GM23338 (cell line): ENCODE measurements at regions not wholly inside any gene's neighbourhood (a gene's known extent, or its start where the extent isn't known, plus 50 kb on each side); places are given as distances from the start of the nearest gene placed in this dataset.

Experiments used
- ATAC-seq: fragments of 200-7000 bp; cut with Tn5 transposase; 3 replicates; pipeline ENCODE4 v1.9.1; 2020
- DNase-seq: peaks from one replicate; pipeline ENCODE4 v3.0.0-alpha.2; 2015; ENCODE audit warnings: low spot score
- H2AFZ ChIP-seq: fragments of 200-600 bp; sonication (generic); 2 replicates; pipeline ENCODE4 v1.8.0; 2016; ENCODE audit warnings: antibody characterized with exemption, mild to moderate bottlenecking, moderate library complexity
- H3F3A ChIP-seq: fragments of 200-600 bp; sonication (generic); replicated peaks from 2 replicates; pipeline ENCODE4 v1.8.0; 2017; ENCODE audit warnings: antibody characterized with exemption, mixed run types, low read depth
- H3K27ac ChIP-seq: fragments of 200-600 bp; sonication (generic); 2 replicates; pipeline ENCODE4 v1.6.1; 2016; ENCODE audit warnings: low read depth
- H3K27me3 ChIP-seq: fragments of 200-600 bp; sonication (generic); 2 replicates; pipeline ENCODE4 v1.8.0; 2016; ENCODE audit warnings: mild to moderate bottlenecking, mixed run types, moderate library complexity; ENCODE audit not compliant: insufficient read depth
- H3K36me3 ChIP-seq: fragments of 200-600 bp; sonication (generic); 2 replicates; pipeline ENCODE4 v1.8.0; 2016; ENCODE audit warnings: mild to moderate bottlenecking; ENCODE audit not compliant: insufficient read depth
- H3K4me1 ChIP-seq: fragments of 200-600 bp; sonication (generic); 2 replicates; pipeline ENCODE4 v1.8.0; 2016; ENCODE audit warnings: mild to moderate bottlenecking, moderate library complexity; ENCODE audit not compliant: insufficient read depth
- H3K4me2 ChIP-seq: fragments of 200-600 bp; sonication (generic); 2 replicates; pipeline ENCODE4 v1.7.1; 2017; ENCODE audit warnings: mixed run types
- H3K4me3 ChIP-seq: fragments of 200-600 bp; sonication (generic); 2 replicates; pipeline ENCODE4 v1.6.1; 2016; ENCODE audit warnings: mixed run types
- H3K79me2 ChIP-seq: fragments of 200-600 bp; sonication (generic); replicated peaks from 2 replicates; pipeline ENCODE4 v1.8.0; 2017; ENCODE audit warnings: mild to moderate bottlenecking; ENCODE audit not compliant: insufficient read depth
- H3K9me2 ChIP-seq: fragments of 200-600 bp; sonication (generic); 2 replicates; pipeline ENCODE4 v1.8.0; 2017; ENCODE audit not compliant: insufficient read depth
- H4K20me1 ChIP-seq: fragments of 200-600 bp; sonication (generic); replicated peaks from 2 replicates; pipeline ENCODE4 v1.8.0; 2017; ENCODE audit warnings: mild to moderate bottlenecking; ENCODE audit not compliant: insufficient read depth
- H3K27ac Mint-ChIP-seq: 2 replicates; pipeline ENCODE4 v1.8.0; 2020; ENCODE audit warnings: inconsistent platforms, mild to moderate bottlenecking, moderate library complexity, mixed read lengths
- H3K27me3 Mint-ChIP-seq: 3 replicates; pipeline ENCODE4 v1.8.0; 2022; ENCODE audit warnings: low read depth, mild to moderate bottlenecking, moderate library complexity, mixed read lengths, inconsistent platforms; ENCODE audit not compliant: insufficient read depth, poor library complexity
- H3K36me3 Mint-ChIP-seq: 3 replicates; pipeline ENCODE4 v1.8.0; 2021; ENCODE audit warnings: low read depth, mild to moderate bottlenecking, inconsistent platforms, moderate library complexity, mixed read lengths
- H3K4me1 Mint-ChIP-seq: 3 replicates; pipeline ENCODE4 v1.8.0; 2020; ENCODE audit warnings: mild to moderate bottlenecking, inconsistent platforms, mixed read lengths
- H3K4me3 Mint-ChIP-seq: 3 replicates; pipeline ENCODE4 v1.8.0; 2021; ENCODE audit warnings: moderate library complexity, mild to moderate bottlenecking, inconsistent platforms, mixed read lengths
- H3K9me3 Mint-ChIP-seq: 3 replicates; pipeline ENCODE4 v1.8.0; 2020; ENCODE audit warnings: moderate library complexity, mild to moderate bottlenecking, inconsistent platforms, mixed read lengths
- CREB1 ChIP-seq: fragments of 250-450 bp; sonication (Bioruptor Pico); IDR thresholded peaks from 2 replicates; pipeline ENCODE4 v1.5.0; 2020; ENCODE audit warnings: low read depth, mild to moderate bottlenecking, moderate library complexity
- EZH2 ChIP-seq: fragments of 200-600 bp; sonication (generic); IDR thresholded peaks from one replicate; pipeline ENCODE4 v1.8.0; 2017; ENCODE audit warnings: antibody characterized with exemption, mild to moderate bottlenecking, low read depth; ENCODE audit not compliant: unreplicated experiment
- EZH2phosphoT487 ChIP-seq: fragments of 200-600 bp; sonication (generic); IDR thresholded peaks from one replicate; pipeline ENCODE4 v1.8.1; 2018; ENCODE audit warnings: antibody characterized with exemption; ENCODE audit not compliant: unreplicated experiment
- JUNB ChIP-seq: IDR thresholded peaks from one replicate; pipeline ENCODE4 v1.6.1; 2016; ENCODE audit warnings: antibody characterized with exemption; ENCODE audit not compliant: unreplicated experiment
- NANOG ChIP-seq: IDR thresholded peaks from 2 replicates; pipeline ENCODE4 v1.6.1; 2016; ENCODE audit warnings: antibody characterized with exemption, borderline replicate concordance
- POLR2AphosphoS5 ChIP-seq: IDR thresholded peaks from 2 replicates; pipeline ENCODE4 v1.6.1; 2016; ENCODE audit warnings: antibody characterized with exemption, low read depth
- STAT1 ChIP-seq: IDR thresholded peaks from one replicate; pipeline ENCODE4 v1.6.1; 2016; ENCODE audit warnings: antibody characterized with exemption; ENCODE audit not compliant: unreplicated experiment
- ZNF114 ChIP-seq: fragments of 250-450 bp; sonication (Bioruptor Pico); IDR thresholded peaks from 2 replicates; pipeline ENCODE4 v1.5.0; 2020; ENCODE audit warnings: mild to moderate bottlenecking, moderate library complexity
- ZNF331 ChIP-seq: fragments of 250-450 bp; sonication (Bioruptor Pico); IDR thresholded peaks from 2 replicates; pipeline ENCODE4 v1.5.0; 2020; ENCODE audit warnings: low read depth, mild to moderate bottlenecking, moderate library complexity
- TF ChIP-seq, protein P1 (sequence below): IDR thresholded peaks from 2 replicates; pipeline ENCODE4 v1.6.1; 2016; ENCODE audit warnings: antibody characterized with exemption
- TF ChIP-seq, protein P2 (sequence below): IDR thresholded peaks from one replicate; pipeline ENCODE4 v1.6.1; 2018; ENCODE audit warnings: antibody characterized with exemption; ENCODE audit not compliant: unreplicated experiment
- TF ChIP-seq, protein P3 (sequence below): fragments of 250-450 bp; sonication (Bioruptor Pico); IDR thresholded peaks from 2 replicates; pipeline ENCODE4 v1.5.0; 2020; ENCODE audit warnings: mild to moderate bottlenecking, moderate library complexity

DNA sequence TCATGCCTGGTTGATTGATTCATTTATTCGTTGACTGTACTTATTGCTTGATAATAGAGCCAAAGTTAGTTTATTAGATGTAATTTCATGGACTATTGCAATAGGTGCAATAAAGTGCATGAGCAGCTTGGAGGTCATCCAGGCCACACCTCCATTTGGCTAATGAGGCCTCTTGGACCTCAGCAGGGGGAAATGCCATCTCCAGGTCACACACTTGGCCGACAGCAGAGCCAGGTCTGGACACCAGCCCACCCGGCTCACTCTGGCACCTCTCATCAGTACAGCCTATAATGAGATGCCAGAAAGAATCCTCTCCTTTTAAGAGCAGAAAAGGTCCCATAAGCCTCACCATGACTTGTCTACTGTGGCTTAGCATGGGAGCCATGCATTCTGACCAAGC is 71.2 kb upstream of the AFF3 start:
- no peak overlapping the region for H3K27ac ChIP-seq
- peaks cover 5% of the 10 kb centered on the region; the same call in 1 of the 2 replicates for H3K9me2 ChIP-seq
- no peaks in the 10 kb centered on the region for H3F3A ChIP-seq
- no peak overlapping the region for H2AFZ ChIP-seq
- H3K27ac Mint-ChIP-seq: no peak overlapping the region
- no peak overlapping the region for H3K4me3 Mint-ChIP-seq
- no peaks in the 10 kb centered on the region for H3K27me3 ChIP-seq
- no peaks in the 10 kb centered on the region for H3K4me1 Mint-ChIP-seq
- H3K9me3 Mint-ChIP-seq: no peaks in the 10 kb centered on the region
- no peak overlapping the region for H3K4me2 ChIP-seq
- H3K27me3 Mint-ChIP-seq: no peaks in the 10 kb centered on the region
- DNase-seq (no peak), ATAC-seq (no peak)
- no peaks in the 10 kb centered on the region for H4K20me1 ChIP-seq
- no peaks in the 10 kb centered on the region for H3K36me3 ChIP-seq
- H3K79me2 ChIP-seq: no peaks in the 10 kb centered on the region
- TF ChIP-seq EZH2phosphoT487 (no peak), ZNF114 (CRISPR knock-in tag) (no peak), JUNB (no peak), POLR2AphosphoS5 (no peak), STAT1 (no peak), CREB1 (no peak), ZNF331 (CRISPR knock-in tag) (no peak), EZH2 (no peak)
- TF ChIP-seq, protein P1, sequence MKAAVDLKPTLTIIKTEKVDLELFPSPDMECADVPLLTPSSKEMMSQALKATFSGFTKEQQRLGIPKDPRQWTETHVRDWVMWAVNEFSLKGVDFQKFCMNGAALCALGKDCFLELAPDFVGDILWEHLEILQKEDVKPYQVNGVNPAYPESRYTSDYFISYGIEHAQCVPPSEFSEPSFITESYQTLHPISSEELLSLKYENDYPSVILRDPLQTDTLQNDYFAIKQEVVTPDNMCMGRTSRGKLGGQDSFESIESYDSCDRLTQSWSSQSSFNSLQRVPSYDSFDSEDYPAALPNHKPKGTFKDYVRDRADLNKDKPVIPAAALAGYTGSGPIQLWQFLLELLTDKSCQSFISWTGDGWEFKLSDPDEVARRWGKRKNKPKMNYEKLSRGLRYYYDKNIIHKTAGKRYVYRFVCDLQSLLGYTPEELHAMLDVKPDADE: no peak
- H3K4me1 ChIP-seq: no peaks in the 10 kb centered on the region
- no peak overlapping the region for H3K4me3 ChIP-seq
- no peaks in the 10 kb centered on the region for H3K36me3 Mint-ChIP-seq

DNA sequence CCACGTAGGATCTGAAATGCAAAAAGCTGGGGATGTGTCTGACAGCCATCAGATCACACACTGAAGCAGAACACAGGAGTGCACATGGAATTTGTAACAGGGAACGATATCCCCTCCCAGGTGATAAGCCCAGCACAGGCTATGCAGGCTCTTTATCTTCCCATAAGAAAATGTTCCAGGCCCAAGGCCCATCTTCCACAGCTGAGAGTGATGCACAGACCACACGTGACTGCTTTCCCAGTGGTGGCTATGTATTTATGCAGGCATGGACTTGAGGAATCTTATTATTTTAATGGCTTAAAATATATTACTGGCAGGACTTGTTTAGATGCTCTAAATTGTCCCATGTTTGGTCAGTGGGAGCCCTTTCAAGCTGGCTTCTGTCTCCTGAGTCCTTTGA is 70.5 kb upstream of the AFF3 start:
- Histone ChIP-seq H3K9me2 (peaks cover 5% of the 10 kb centered on the region; the same call in 1 of the 2 replicates), H3K4me2 (no peak overlapping the region), H3K36me3 (no peaks in the 10 kb centered on the region), H3F3A (no peaks in the 10 kb centered on the region), H3K27ac (no peak overlapping the region), H3K27me3 (no peaks in the 10 kb centered on the region), H3K4me1 (no peaks in the 10 kb centered on the region), H3K79me2 (no peaks in the 10 kb centered on the region), H2AFZ (no peak overlapping the region), H3K4me3 (no peak overlapping the region), H4K20me1 (no peaks in the 10 kb centered on the region)
- ATAC-seq (no peak), DNase-seq (no peak)
- no peak overlapping the region for H3K4me3 Mint-ChIP-seq
- H3K4me1 Mint-ChIP-seq: no peaks in the 10 kb centered on the region
- H3K9me3 Mint-ChIP-seq: no peaks in the 10 kb centered on the region
- no peaks in the 10 kb centered on the region for H3K36me3 Mint-ChIP-seq
- H3K27me3 Mint-ChIP-seq: no peaks in the 10 kb centered on the region
- no peak overlapping the region for H3K27ac Mint-ChIP-seq
- TF ChIP-seq NANOG (no peak), POLR2AphosphoS5 (no peak), CREB1 (no peak), ZNF114 (CRISPR knock-in tag) (no peak), STAT1 (no peak), ZNF331 (CRISPR knock-in tag) (no peak), JUNB (no peak), EZH2 (no peak)
- TF ChIP-seq, protein P2, sequence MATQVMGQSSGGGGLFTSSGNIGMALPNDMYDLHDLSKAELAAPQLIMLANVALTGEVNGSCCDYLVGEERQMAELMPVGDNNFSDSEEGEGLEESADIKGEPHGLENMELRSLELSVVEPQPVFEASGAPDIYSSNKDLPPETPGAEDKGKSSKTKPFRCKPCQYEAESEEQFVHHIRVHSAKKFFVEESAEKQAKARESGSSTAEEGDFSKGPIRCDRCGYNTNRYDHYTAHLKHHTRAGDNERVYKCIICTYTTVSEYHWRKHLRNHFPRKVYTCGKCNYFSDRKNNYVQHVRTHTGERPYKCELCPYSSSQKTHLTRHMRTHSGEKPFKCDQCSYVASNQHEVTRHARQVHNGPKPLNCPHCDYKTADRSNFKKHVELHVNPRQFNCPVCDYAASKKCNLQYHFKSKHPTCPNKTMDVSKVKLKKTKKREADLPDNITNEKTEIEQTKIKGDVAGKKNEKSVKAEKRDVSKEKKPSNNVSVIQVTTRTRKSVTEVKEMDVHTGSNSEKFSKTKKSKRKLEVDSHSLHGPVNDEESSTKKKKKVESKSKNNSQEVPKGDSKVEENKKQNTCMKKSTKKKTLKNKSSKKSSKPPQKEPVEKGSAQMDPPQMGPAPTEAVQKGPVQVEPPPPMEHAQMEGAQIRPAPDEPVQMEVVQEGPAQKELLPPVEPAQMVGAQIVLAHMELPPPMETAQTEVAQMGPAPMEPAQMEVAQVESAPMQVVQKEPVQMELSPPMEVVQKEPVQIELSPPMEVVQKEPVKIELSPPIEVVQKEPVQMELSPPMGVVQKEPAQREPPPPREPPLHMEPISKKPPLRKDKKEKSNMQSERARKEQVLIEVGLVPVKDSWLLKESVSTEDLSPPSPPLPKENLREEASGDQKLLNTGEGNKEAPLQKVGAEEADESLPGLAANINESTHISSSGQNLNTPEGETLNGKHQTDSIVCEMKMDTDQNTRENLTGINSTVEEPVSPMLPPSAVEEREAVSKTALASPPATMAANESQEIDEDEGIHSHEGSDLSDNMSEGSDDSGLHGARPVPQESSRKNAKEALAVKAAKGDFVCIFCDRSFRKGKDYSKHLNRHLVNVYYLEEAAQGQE: no peak
- TF ChIP-seq, protein P3, sequence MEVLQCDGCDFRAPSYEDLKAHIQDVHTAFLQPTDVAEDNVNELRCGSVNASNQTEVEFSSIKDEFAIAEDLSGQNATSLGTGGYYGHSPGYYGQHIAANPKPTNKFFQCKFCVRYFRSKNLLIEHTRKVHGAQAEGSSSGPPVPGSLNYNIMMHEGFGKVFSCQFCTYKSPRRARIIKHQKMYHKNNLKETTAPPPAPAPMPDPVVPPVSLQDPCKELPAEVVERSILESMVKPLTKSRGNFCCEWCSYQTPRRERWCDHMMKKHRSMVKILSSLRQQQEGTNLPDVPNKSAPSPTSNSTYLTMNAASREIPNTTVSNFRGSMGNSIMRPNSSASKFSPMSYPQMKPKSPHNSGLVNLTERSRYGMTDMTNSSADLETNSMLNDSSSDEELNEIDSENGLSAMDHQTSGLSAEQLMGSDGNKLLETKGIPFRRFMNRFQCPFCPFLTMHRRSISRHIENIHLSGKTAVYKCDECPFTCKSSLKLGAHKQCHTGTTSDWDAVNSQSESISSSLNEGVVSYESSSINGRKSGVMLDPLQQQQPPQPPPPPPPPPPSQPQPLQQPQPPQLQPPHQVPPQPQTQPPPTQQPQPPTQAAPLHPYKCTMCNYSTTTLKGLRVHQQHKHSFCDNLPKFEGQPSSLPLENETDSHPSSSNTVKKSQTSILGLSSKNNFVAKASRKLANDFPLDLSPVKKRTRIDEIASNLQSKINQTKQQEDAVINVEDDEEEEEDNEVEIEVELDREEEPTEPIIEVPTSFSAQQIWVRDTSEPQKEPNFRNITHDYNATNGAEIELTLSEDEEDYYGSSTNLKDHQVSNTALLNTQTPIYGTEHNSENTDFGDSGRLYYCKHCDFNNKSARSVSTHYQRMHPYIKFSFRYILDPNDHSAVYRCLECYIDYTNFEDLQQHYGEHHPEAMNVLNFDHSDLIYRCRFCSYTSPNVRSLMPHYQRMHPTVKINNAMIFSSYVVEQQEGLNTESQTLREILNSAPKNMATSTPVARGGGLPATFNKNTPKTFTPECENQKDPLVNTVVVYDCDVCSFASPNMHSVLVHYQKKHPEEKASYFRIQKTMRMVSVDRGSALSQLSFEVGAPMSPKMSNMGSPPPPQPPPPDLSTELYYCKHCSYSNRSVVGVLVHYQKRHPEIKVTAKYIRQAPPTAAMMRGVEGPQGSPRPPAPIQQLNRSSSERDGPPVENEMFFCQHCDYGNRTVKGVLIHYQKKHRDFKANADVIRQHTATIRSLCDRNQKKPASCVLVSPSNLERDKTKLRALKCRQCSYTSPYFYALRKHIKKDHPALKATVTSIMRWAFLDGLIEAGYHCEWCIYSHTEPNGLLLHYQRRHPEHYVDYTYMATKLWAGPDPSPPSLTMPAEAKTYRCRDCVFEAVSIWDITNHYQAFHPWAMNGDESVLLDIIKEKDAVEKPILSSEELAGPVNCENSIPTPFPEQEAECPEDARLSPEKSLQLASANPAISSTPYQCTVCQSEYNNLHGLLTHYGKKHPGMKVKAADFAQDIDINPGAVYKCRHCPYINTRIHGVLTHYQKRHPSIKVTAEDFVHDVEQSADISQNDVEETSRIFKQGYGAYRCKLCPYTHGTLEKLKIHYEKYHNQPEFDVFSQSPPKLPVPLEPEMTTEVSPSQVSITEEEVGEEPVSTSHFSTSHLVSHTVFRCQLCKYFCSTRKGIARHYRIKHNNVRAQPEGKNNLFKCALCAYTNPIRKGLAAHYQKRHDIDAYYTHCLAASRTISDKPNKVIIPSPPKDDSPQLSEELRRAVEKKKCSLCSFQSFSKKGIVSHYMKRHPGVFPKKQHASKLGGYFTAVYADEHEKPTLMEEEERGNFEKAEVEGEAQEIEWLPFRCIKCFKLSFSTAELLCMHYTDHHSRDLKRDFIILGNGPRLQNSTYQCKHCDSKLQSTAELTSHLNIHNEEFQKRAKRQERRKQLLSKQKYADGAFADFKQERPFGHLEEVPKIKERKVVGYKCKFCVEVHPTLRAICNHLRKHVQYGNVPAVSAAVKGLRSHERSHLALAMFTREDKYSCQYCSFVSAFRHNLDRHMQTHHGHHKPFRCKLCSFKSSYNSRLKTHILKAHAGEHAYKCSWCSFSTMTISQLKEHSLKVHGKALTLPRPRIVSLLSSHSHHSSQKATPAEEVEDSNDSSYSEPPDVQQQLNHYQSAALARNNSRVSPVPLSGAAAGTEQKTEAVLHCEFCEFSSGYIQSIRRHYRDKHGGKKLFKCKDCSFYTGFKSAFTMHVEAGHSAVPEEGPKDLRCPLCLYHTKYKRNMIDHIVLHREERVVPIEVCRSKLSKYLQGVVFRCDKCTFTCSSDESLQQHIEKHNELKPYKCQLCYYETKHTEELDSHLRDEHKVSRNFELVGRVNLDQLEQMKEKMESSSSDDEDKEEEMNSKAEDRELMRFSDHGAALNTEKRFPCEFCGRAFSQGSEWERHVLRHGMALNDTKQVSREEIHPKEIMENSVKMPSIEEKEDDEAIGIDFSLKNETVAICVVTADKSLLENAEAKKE (CRISPR knock-in tag): no peak
